HG03439 (cell line): ENCODE measurements at regions not wholly inside any gene's neighbourhood (a gene's known extent, or its start where the extent isn't known, plus 50 kb on each side); places are given as distances from the start of the nearest gene placed in this dataset.

ENCODE experiments used
- ATAC-seq: cut with Tn5 transposase; IDR thresholded peaks from one replicate; pipeline ENCODE4 v1.9.1; 2021; ENCODE audit warnings: mild to moderate bottlenecking, moderate library complexity; ENCODE audit not compliant: unreplicated experiment

DNA sequence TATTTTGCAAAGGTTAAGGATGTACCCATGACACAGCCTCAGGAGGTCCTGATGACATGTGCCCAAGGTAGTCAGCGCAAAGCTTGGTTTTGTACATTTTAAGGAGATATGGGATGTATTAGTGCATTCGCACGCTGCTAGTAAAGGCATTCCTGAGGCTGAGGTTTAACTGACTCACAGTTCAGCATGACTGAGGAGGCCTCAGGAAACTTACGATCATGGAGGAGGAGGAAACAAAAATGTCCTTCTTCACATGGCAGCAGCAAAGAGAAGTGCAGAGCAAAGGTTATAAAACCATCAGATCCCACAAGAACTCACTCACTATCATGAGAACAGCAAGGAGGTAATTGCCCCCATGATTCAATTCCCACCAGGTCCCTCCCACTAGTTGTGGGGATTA, 1017.4 kb downstream of the EFNB2 start:
- ATAC-seq, result no peak

GRCh38 chr13:105514401-105514800, 1021.1 kb downstream of the EFNB2 start:
- no peak for ATAC-seq

GRCh38 chr13:105513448-105513847, 1022.0 kb downstream of the EFNB2 start:
- no peak for ATAC-seq

GRCh38 chr13:105509981-105510762, 1025.3 kb downstream of the EFNB2 start:
- ATAC-seq, result no peak

- no peak for ATAC-seq
Measured at GRCh38 chr13:105506463-105506862, 1029.0 kb downstream of the EFNB2 start.

GRCh38 chr13:105502193-105502592, 1033.3 kb downstream of the EFNB2 start:
- ATAC-seq, result no peak

DNA sequence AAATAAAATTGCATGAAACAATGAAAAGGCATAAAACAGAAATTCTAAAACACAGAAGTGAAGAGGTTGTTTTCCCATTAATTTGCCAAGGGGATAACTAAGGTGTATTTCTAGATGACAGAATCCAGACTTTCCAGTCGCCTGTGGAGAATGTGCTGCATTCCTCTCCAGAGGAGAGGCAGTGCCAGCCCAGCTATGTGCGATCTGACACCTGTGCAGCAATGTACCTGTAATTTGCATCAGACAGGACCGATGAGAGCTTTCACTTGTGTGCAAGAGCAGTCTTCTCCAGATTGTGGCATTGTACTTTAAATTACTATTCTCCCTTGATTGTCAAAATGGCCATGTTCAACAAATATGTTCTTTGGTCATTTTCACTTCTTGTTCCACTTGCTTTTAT, 1037.9 kb downstream of the EFNB2 start:
- no peak for ATAC-seq

- no peak for ATAC-seq
Measured at GRCh38 chr13:105492216-105492615, 1043.2 kb downstream of the EFNB2 start.

DNA sequence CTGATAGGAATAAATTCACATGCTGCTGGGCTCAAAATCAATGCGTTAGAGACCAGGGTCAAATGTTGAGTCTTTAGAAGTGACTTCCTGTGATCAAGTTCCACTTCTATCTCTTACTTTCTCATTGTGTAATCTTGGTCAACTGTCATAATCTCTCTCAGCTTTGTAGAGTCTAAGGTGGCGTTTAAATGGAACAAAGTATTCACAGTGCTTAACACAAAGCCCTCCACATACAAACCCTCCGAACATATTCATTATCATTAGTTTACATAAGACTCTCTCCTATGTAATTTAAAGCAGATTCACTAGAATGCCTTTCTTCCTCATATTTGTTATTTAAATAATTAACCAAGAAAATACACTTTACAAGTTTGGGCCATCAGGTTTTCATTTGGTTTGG, 1044.1 kb downstream of the EFNB2 start:
- no peak for ATAC-seq

GRCh38 chr13:105485081-105485480, 1050.4 kb downstream of the EFNB2 start:
- ATAC-seq, result no peak

DNA sequence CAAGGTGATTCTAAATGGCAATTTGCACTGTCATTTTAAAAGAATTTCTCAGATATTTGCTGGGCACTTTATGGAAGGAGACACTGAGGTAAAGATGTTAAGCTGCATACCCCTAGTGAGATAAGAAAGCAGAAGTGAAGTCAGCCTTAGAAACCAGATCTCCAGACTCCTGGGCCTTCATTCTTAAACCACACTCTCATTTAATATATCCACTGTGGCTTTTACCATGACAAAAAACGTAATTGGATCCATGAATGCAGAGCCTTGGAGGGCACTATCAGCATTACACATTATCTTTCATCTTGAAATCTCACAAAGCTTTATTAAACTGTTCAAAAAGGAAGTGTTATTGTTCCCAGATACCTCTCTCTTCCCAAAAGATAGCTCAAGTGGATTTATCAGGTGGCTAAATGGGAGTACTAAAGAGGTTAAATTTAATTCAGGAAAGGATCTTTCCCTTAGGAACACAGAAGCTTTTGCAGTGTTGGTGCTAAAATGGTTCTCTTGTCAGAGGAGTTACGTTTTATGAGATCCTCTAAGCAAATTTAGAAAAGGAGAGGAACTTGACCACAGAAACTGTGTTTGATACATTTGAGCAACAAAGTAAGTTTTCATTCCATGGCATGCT, 1060.4 kb downstream of the EFNB2 start:
- ATAC-seq, result no peak

DNA sequence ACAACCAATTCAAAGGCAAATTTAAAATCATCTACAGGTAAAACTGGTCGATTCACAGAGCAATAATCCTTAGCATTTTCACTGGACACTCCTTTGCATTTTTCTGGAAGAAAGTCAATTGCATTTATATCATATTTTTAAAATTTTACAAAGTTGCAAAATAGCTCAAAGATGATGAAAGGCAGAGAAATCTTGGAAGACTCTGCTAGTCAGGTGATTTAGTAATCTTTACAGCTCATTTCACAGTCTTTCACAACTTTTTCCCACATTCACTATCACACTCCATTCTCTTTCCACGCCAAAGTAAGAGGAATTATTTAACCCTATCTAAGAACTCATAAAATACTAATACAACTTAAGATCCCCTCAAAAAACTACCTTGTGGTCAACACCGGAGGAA, 1063.8 kb downstream of the EFNB2 start:
- no peak for ATAC-seq

GRCh38 chr13:105466376-105466775, 1069.1 kb downstream of the EFNB2 start:
- no peak for ATAC-seq

DNA sequence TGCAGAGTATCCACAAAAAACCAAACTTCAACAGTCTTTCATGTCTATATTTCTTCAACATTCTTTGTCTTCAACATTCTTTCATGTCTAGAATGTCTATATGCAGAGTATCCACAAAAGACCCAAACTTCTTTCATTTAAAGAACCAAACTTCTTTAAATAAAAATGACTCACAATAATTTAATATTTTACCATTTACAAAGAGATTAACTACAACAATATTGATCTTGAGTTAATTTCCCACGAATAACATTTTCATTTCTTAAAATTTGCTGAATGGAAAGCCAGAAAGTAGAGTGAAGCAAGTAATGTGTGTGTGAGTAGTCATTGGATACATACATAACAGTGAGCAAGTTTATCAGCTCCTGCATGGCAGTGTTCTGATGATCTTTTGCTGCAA, 1069.7 kb downstream of the EFNB2 start, which contains the start of gene DAOA:
Gene DAOA (plus strand): TSS at position 301 of the 400 bp plus-strand sequence.
- ATAC-seq, result no peak

- ATAC-seq, result no peak
Measured at GRCh38 chr13:105465251-105465650, 1070.2 kb downstream of the EFNB2 start.

DNA sequence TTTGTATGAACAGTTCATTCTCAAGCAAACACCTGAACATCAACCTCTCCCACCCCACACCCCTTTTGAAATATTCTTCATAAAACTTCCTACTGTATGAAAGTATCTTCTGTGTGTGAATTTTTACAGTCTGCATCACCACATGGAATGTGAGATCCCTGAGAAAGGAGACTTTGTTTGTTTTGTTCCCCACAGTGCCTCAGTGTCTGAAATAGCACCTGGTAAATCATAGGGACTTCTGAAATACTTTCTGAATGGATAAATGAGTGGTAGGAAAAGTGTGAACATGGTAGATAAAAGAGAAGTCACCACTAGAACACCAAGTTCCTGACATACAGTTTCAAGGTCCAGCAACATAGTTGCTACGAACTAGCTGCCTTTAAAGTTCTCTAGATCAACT, 1071.2 kb downstream of the EFNB2 start:
- no peak for ATAC-seq

GRCh38 chr13:105463011-105463501, 1072.4 kb downstream of the EFNB2 start:
- ATAC-seq, result no peak

GRCh38 chr13:105462098-105462497, 1073.4 kb downstream of the EFNB2 start:
- no peak for ATAC-seq

DNA sequence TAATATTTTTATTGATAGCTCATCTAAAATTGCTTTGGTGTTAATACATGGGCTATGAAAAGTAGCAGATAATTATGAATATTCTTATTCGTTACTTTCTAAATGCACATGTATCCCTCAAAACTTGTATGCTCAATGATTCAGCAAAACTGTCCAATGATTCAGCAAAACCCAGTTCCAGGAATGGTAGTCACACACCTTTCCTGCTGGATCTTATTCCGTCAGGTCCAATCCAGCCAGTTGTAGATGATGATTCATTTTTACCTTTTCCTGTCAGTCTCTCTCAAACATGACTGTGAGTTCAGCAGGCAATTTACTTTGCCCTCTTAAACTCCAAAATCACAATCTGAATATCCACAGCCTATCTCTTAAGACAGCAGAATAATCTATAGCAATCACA, 1082.6 kb downstream of the EFNB2 start:
- ATAC-seq, result no peak

DNA sequence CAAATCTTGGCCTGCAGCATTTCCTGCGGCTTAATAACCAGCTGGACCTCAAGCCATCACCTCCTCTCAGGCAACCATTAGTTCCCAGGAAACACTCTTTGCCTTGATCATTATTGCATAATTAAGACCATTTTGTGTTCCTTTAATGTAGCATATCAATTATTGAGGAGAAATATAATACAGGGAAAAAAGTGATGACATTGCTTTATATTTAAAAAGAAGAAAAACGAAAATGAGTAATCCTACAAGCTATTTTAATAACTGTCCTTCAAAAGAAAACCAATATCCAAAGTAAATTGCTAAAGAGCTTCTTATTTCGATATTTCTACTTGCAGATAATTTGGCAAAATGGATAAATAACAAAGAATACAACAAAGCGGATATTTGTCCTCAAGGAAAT, 1084.7 kb downstream of the EFNB2 start:
- no peak for ATAC-seq

- ATAC-seq, result no peak
Measured at GRCh38 chr13:105448811-105449210, 1086.7 kb downstream of the EFNB2 start.

- no peak for ATAC-seq
Measured at GRCh38 chr13:105446197-105446596, 1089.3 kb downstream of the EFNB2 start.
